ENCODE measurements at regions not wholly inside any gene's neighbourhood (a gene's known extent, or its start where the extent isn't known, plus 50 kb on each side); places are given as distances from the start of the nearest gene placed in this dataset.

GRCh38 chr15:47289656-47290055, 427.6 kb upstream of the SEMA6D start:
- no peak for DNase-seq (ENCODE audit: low spot score)
- intact Hi-C loops (cut with DNase I) = no loop called here

GRCh38 chr15:47291767-47292166, 425.5 kb upstream of the SEMA6D start:
- intact Hi-C loops (cut with DNase I) = no loop called here

GRCh38 chr15:47292638-47293190, 424.6 kb upstream of the SEMA6D start:
- intact Hi-C loops (cut with DNase I) = no loop called here
- no peak for DNase-seq (ENCODE audit: low spot score)

More at GRCh38 chr15:47291767-47292166, 425.5 kb upstream of the SEMA6D start:
- no peak for DNase-seq (ENCODE audit: low spot score)

- no peak for DNase-seq (ENCODE audit: low spot score)
- intact Hi-C loops (cut with DNase I) = no loop called here
Observed at GRCh38 chr15:47293466-47294162, 423.7 kb upstream of the SEMA6D start.

- no peak for DNase-seq (ENCODE audit: low spot score)
- intact Hi-C loops (cut with DNase I) = no loop called here
Observed at GRCh38 chr15:47294765-47295259, 422.5 kb upstream of the SEMA6D start.

GRCh38 chr15:47296881-47297280, 420.4 kb upstream of the SEMA6D start:
- no peak for DNase-seq (ENCODE audit: low spot score)
- intact Hi-C loops (cut with DNase I) = no loop called here

GRCh38 chr15:47299846-47300434, 417.4 kb upstream of the SEMA6D start:
- intact Hi-C loops (cut with DNase I) = no loop called here
- no peak for DNase-seq (ENCODE audit: low spot score)

GRCh38 chr15:47300596-47300995, 416.7 kb upstream of the SEMA6D start:
- intact Hi-C loops (cut with DNase I) = no loop called here
- DNase-seq (ENCODE audit: low spot score) = no peak

- intact Hi-C loops (cut with DNase I) = no loop called here
Observed at GRCh38 chr15:47301481-47301880, 415.8 kb upstream of the SEMA6D start.

GRCh38 chr15:47304656-47305055, 412.6 kb upstream of the SEMA6D start:
- DNase-seq (ENCODE audit: low spot score) = no peak
- intact Hi-C loops (cut with DNase I) = no loop called here

More at GRCh38 chr15:47301481-47301880, 415.8 kb upstream of the SEMA6D start:
- DNase-seq (ENCODE audit: low spot score) = no peak

- intact Hi-C loops (cut with DNase I) = no loop called here
- DNase-seq (ENCODE audit: low spot score) = no peak
Observed at GRCh38 chr15:47312161-47312560, 405.1 kb upstream of the SEMA6D start.

GRCh38 chr15:47326410-47327333, 390.6 kb upstream of the SEMA6D start:
- intact Hi-C loops (cut with DNase I) = no loop called here
- DNase-seq (ENCODE audit: low spot score) = no peak

- DNase-seq (ENCODE audit: low spot score) = no peak
- intact Hi-C loops (cut with DNase I) = no loop called here
Observed at GRCh38 chr15:47331829-47332393, 385.4 kb upstream of the SEMA6D start.

- intact Hi-C loops (cut with DNase I) = no loop called here
- DNase-seq (ENCODE audit: low spot score) = no peak
Observed at GRCh38 chr15:47332481-47332880, 384.8 kb upstream of the SEMA6D start.

- DNase-seq (ENCODE audit: low spot score) = no peak
- intact Hi-C loops (cut with DNase I) = no loop called here
Observed at GRCh38 chr15:47333734-47334133, 383.6 kb upstream of the SEMA6D start.

- DNase-seq (ENCODE audit: low spot score) = no peak
- intact Hi-C loops (cut with DNase I) = no loop called here
Observed at GRCh38 chr15:47334805-47335535, 382.3 kb upstream of the SEMA6D start.

GRCh38 chr15:47337106-47337505, 380.2 kb upstream of the SEMA6D start:
- intact Hi-C loops (cut with DNase I) = no loop called here
- DNase-seq (ENCODE audit: low spot score) = no peak

GRCh38 chr15:47337836-47338235, 379.5 kb upstream of the SEMA6D start:
- no peak for DNase-seq (ENCODE audit: low spot score)
- intact Hi-C loops (cut with DNase I) = no loop called here

GRCh38 chr15:47338771-47339170, 378.5 kb upstream of the SEMA6D start:
- intact Hi-C loops (cut with DNase I) = no loop called here
- no peak for DNase-seq (ENCODE audit: low spot score)
